ENCODE measurements at regions not wholly inside any gene's neighbourhood (a gene's known extent, or its start where the extent isn't known, plus 50 kb on each side); places are given as distances from the start of the nearest gene placed in this dataset.
"Not testable (repeated sequence)": the region's sequence is repeated elsewhere in the genome, so short reads cannot be mapped to it uniquely, and the experiment has no call there.

DNA sequence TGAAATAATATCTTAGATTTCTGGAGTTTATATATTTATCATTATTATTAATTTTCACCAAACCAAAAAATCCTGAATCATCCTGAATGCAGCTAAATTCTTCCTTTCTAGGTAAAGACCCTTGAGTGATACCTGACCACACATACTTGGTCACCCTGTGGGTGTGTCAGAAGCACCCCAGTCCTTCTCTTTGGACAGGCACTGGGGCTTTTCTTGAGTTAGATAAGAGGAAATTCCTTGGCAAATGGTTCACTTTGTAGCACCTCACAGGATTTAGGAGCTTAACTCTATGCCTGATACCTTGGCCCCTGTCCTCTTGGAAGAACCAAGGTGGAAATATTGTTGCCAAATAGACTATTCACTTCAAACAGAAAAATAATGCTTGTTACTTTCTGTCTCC is 69.6 kb upstream of the PNPLA4 start:
- TF ChIP-seq, protein P1, sequence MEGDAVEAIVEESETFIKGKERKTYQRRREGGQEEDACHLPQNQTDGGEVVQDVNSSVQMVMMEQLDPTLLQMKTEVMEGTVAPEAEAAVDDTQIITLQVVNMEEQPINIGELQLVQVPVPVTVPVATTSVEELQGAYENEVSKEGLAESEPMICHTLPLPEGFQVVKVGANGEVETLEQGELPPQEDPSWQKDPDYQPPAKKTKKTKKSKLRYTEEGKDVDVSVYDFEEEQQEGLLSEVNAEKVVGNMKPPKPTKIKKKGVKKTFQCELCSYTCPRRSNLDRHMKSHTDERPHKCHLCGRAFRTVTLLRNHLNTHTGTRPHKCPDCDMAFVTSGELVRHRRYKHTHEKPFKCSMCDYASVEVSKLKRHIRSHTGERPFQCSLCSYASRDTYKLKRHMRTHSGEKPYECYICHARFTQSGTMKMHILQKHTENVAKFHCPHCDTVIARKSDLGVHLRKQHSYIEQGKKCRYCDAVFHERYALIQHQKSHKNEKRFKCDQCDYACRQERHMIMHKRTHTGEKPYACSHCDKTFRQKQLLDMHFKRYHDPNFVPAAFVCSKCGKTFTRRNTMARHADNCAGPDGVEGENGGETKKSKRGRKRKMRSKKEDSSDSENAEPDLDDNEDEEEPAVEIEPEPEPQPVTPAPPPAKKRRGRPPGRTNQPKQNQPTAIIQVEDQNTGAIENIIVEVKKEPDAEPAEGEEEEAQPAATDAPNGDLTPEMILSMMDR (IDR thresholded peaks at IDR 0.05): no peak
- no peaks in the 10 kb centered on the region for H3K36me3 ChIP-seq (ENCODE audit: insufficient read depth in 1 of 2, low read depth in 1 of 2)
- H3K9me3 ChIP-seq: peaks cover 3% of the 10 kb centered on the region
- H3K27me3 ChIP-seq (ENCODE audit: insufficient read depth in 3 of 3, low read length in 2 of 3): no peaks in the 10 kb centered on the region
- intact Hi-C loops (cut with DNase I): loop anchor here (5.0 to 10.0 kb wide), 4 partner anchors 740 to 820 kb away; no protein-coding TSS in a partner anchor
- ATAC-seq: no peak
- H3K4me3 ChIP-seq: no peak overlapping the region
- no peak for DNase-seq
- no peak overlapping the region for H3K27ac ChIP-seq
- H3K4me1 ChIP-seq: no peaks in the 10 kb centered on the region

DNA sequence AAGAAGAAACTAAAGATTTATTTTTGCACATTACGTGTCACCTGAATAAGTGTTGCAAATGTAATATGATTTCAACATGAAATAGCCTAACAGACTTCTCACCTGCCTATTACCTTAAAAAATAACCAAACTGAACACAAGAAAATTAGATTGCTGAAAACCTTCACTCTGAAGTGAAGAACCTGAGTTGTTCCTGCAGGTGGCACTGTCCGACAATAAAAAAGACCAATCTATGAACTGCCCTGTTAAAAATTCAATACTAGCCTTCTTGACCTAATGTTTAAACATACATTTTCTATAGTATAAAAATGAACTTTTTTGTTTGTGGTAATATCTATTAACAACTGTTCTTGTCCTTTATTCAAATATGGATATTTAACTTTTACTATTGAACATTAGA is 69.2 kb upstream of the PNPLA4 start:
- DNase-seq (no peak), ATAC-seq (peak in 1 of 4 donors; percentile 66)
- H3K9me3 ChIP-seq: peaks cover 3% of the 10 kb centered on the region
- H3K36me3 ChIP-seq (ENCODE audit: insufficient read depth in 1 of 2, low read depth in 1 of 2): no peaks in the 10 kb centered on the region
- no peak overlapping the region for H3K27ac ChIP-seq
- TF ChIP-seq, protein P1 (IDR thresholded peaks at IDR 0.05): peak; percentile 70
- no peaks in the 10 kb centered on the region for H3K4me1 ChIP-seq
- WGBS, 3 donors: 10 to 26% (median 18%) methylated on average over 2 of the region's 2 CpGs
- intact Hi-C loops (cut with DNase I): loop anchor here (5.0 to 10.0 kb wide), 4 partner anchors 741 to 821 kb away; no protein-coding TSS in a partner anchor
- H3K4me3 ChIP-seq: no peak overlapping the region
- no peaks in the 10 kb centered on the region for H3K27me3 ChIP-seq (ENCODE audit: insufficient read depth in 3 of 3, low read length in 2 of 3)

DNA sequence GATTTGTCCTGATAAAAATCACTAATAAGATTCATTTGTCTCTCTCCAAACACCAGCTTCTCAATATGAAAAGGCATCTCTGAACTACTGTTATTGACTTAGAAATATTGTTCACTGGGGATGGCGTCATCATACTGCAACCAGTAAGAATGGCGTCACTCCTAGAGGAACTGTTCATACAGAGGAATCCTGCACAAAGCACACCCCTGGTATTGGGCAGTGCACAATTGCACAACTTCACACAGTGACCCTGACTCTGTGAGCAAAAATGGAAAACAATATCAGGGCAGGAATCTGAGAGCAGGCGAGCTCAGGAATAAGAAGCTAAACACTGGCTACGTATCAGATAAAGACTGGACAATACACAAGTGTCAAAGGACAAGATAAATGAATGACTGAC is 66.7 kb upstream of the PNPLA4 start:
- TF ChIP-seq, protein P1 (IDR thresholded peaks at IDR 0.05): no peak
- Histone ChIP-seq H3K27me3 (ENCODE audit: insufficient read depth in 3 of 3, low read length in 2 of 3) (no peaks in the 10 kb centered on the region), H3K4me3 (no peak overlapping the region), H3K27ac (no peak overlapping the region), H3K9me3 (peaks cover 3% of the 10 kb centered on the region), H3K36me3 (ENCODE audit: insufficient read depth in 1 of 2, low read depth in 1 of 2) (no peaks in the 10 kb centered on the region), H3K4me1 (no peaks in the 10 kb centered on the region)
- WGBS, 3 donors: 71 to 88% (median 80%) methylated on average over 4 of the region's 4 CpGs
- intact Hi-C loops (cut with DNase I): loop anchor here in 1 of 2 donors (10.0 kb wide), 1 partner anchor 821 kb away; no protein-coding TSS in a partner anchor
- no peak for DNase-seq
- ATAC-seq: no peak

DNA sequence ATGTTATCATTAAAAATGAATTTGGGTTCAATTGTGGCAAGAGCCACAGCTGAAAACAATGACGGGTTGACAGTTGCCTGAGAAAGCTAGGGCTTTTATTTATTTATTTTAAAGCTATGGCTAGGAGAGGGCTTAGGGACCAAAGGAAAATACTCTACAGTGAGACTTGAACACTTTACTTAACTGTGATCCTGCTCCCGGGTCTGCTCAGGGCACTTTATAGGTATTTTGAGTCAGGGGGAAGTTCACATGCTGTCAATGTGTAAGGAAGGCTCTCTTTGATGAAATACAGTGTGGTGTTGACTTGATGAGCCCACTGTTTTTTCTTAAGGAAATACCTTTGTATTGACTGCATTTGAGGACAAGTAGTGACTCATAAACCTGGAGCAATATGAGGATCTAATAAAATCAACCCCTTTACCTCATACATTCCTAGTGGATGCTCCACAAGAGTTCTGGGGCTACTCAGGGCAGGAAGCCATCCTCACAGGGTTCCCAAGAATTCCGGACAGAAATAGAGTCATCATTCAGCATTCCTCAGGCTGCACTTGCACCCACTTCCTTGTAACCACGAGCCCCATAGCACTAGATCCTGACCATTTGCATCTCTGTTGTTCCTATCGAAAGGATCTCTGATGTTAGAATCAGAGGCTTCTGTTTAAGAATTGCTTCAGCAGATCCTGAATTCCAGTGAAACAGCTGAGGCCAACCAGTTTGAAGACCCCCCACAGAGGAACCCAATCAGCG is 61.0 kb upstream of the PNPLA4 start:
- H3K27ac ChIP-seq; H3K27me3 ChIP-seq (ENCODE audit: insufficient read depth in 3 of 3, low read length in 2 of 3); H3K9me3 ChIP-seq; ATAC-seq; H3K36me3 ChIP-seq (ENCODE audit: insufficient read depth in 1 of 2, low read depth in 1 of 2); intact Hi-C loops (cut with DNase I); H3K4me3 ChIP-seq; DNase-seq; H3K4me1 ChIP-seq: not testable (repeated sequence)
- 68 to 72% (median 68%) methylated on average over 6 of the region's 6 CpGs for WGBS, 3 donors

DNA sequence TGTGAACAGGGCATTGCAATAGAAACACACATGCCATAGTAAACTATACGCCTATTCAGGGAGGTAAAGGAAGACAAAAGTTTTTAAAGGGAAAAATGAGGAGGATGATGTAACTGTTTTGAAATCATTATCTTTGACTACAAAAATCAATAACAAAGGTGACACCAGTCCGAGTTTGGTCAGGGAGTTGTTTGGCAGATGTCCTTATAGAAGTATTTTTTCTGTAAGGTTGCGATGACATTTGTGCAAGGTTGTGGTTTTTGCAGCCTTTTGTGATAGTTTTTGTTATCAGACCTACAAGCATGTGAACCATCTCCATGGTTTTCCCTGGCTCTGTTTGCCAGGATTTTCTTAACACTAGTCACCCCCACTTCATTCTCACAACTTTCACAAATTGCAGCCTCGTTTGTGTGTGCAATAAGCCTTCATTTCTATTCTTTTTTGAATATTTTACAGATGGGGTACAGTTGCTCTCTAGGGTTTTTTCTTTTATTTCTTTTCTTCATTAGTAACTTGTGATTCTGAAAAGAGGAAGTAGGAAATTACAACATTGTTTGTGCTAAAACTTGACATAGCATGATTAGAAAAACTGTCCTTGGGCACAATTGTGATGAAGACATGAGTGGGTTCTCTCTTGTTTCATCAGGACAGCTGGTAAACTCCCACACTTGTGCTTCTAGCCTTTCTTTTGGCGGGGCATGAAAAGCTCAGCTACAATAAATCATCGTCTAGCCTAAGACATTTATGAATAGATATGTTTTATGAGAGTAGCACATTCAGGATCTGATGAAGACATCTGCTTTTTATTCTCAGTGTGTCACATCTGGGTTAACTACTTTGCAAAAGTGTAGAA is 60.2 kb upstream of the PNPLA4 start:
- ATAC-seq: no peak
- no peak for DNase-seq
- Histone ChIP-seq H3K4me1 (no peaks in the 10 kb centered on the region), H3K36me3 (ENCODE audit: insufficient read depth in 1 of 2, low read depth in 1 of 2) (no peaks in the 10 kb centered on the region), H3K9me3 (no peaks in the 10 kb centered on the region), H3K4me3 (no peak overlapping the region), H3K27me3 (ENCODE audit: insufficient read depth in 3 of 3, low read length in 2 of 3) (no peaks in the 10 kb centered on the region), H3K27ac (no peak overlapping the region)
- TF ChIP-seq, protein P1 (IDR thresholded peaks at IDR 0.05): no peak
- WGBS, 3 donors: 53 to 60% (median 57%) methylated on average over 6 of the region's 6 CpGs
- intact Hi-C loops (cut with DNase I): no loop called here

DNA sequence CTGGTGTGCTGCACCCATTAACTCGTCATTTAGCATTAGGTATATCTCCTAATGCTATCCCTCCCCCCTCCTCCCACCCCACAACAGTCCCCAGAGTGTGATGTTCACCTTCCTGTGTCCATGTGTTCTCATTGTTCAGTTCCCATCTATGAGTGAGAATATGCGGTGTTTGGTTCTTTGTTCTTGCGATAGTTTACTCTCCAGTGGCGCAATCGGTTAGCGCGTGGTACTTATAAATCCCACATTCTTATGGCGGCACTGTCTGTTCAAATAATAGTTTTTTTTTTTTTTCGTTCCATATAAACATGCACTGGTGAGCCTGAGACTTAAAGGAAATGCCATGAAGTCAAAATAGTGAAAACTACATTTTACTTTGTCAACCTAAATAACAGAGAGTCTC is 59.5 kb upstream of the PNPLA4 start:
- H3K9me3 ChIP-seq; H3K4me3 ChIP-seq; H3K4me1 ChIP-seq; H3K36me3 ChIP-seq (ENCODE audit: insufficient read depth in 1 of 2, low read depth in 1 of 2); intact Hi-C loops (cut with DNase I); DNase-seq; ATAC-seq; H3K27ac ChIP-seq; H3K27me3 ChIP-seq (ENCODE audit: insufficient read depth in 3 of 3, low read length in 2 of 3): not testable (repeated sequence)
- 77 to 95% (median 83%) methylated on average over 8 of the region's 9 CpGs for WGBS, 3 donors
